Neural progenitor cell (in vitro differentiated cells): ENCODE measurements at regions not wholly inside any gene's neighbourhood (a gene's known extent, or its start where the extent isn't known, plus 50 kb on each side); places are given as distances from the start of the nearest gene placed in this dataset.

ENCODE experiments used
- DNase-seq: peaks from one replicate; pipeline ENCODE4 v3.0.0-alpha.2; 2016; ENCODE audit warnings: low spot score
- H2AFZ ChIP-seq: fragments of 200-600 bp; sonication (generic); replicated peaks from 2 replicates; pipeline ENCODE4 v1.6.1; 2016; ENCODE audit warnings: antibody characterized with exemption
- H3F3A ChIP-seq: fragments of 200-600 bp; sonication (generic); 2 replicates; pipeline ENCODE4 v1.6.1; 2016; ENCODE audit warnings: antibody characterized with exemption, low read depth
- H3K27ac ChIP-seq: fragments of 200-600 bp; sonication (generic); 2 replicates; pipeline ENCODE4 v1.5.1; 2016; ENCODE audit warnings: mild to moderate bottlenecking
- H3K27me3 ChIP-seq: fragments of 200-600 bp; sonication (generic); 2 replicates; pipeline ENCODE4 v1.6.1; 2016; ENCODE audit warnings: mild to moderate bottlenecking, moderate library complexity
- H3K36me3 ChIP-seq: fragments of 200-600 bp; sonication (generic); 2 replicates; pipeline ENCODE4 v1.5.1; 2016
- H3K4me1 ChIP-seq: fragments of 200-600 bp; sonication (generic); 2 replicates; pipeline ENCODE4 v1.6.1; 2016; ENCODE audit warnings: mixed run types
- H3K4me2 ChIP-seq: fragments of 200-600 bp; sonication (generic); 2 replicates; pipeline ENCODE4 v1.6.1; 2016
- H3K4me3 ChIP-seq: fragments of 200-600 bp; sonication (generic); 2 replicates; pipeline ENCODE4 v1.5.1; 2016
- H3K79me2 ChIP-seq: fragments of 200-600 bp; sonication (generic); 2 replicates; pipeline ENCODE4 v1.6.1; 2016; ENCODE audit warnings: low read depth
- H3K9ac ChIP-seq: fragments of 200-600 bp; sonication (generic); 2 replicates; pipeline ENCODE4 v1.6.1; 2016
- H3K9me3 ChIP-seq: fragments of 200-600 bp; sonication (generic); 2 replicates; pipeline ENCODE4 v1.5.1; 2016; ENCODE audit warnings: low read depth
- H4K20me1 ChIP-seq: fragments of 200-600 bp; sonication (generic); 2 replicates; pipeline ENCODE4 v1.6.1; 2016; ENCODE audit warnings: low read depth
- H3K27ac Mint-ChIP-seq: 3 replicates; pipeline ENCODE4 v1.8.0; 2021; ENCODE audit warnings: mixed read lengths
- H3K27me3 Mint-ChIP-seq: 2 replicates; pipeline ENCODE4 v1.8.0; 2022; ENCODE audit warnings: low read depth, mild to moderate bottlenecking, inconsistent platforms, moderate library complexity, mixed read lengths; ENCODE audit not compliant: insufficient read depth
- H3K36me3 Mint-ChIP-seq: 3 replicates; pipeline ENCODE4 v1.8.0; 2021; ENCODE audit warnings: mixed read lengths
- H3K4me1 Mint-ChIP-seq: 3 replicates; pipeline ENCODE4 v1.8.0; 2021; ENCODE audit warnings: mixed read lengths
- H3K4me3 Mint-ChIP-seq: 3 replicates; pipeline ENCODE4 v1.8.0; 2021; ENCODE audit warnings: mild to moderate bottlenecking, moderate library complexity, mixed read lengths
- H3K9me3 Mint-ChIP-seq: 3 replicates; pipeline ENCODE4 v1.8.0; 2020; ENCODE audit warnings: mixed read lengths
- EZH2 ChIP-seq: fragments of 200-600 bp; sonication (generic); IDR thresholded peaks from 2 replicates; pipeline ENCODE4 v1.6.1; 2017; ENCODE audit warnings: antibody characterized with exemption, mild to moderate bottlenecking, moderate library complexity
- EZH2phosphoT487 ChIP-seq: fragments of 200-600 bp; sonication (generic); IDR thresholded peaks from 2 replicates; pipeline ENCODE4 v1.6.1; 2017; ENCODE audit warnings: antibody characterized with exemption
- TF ChIP-seq, protein P1 (sequence below): fragments of 200-600 bp; sonication (generic); IDR thresholded peaks from 2 replicates; pipeline ENCODE4 v1.5.1; 2017; ENCODE audit warnings: antibody characterized with exemption, mild to moderate bottlenecking

DNA sequence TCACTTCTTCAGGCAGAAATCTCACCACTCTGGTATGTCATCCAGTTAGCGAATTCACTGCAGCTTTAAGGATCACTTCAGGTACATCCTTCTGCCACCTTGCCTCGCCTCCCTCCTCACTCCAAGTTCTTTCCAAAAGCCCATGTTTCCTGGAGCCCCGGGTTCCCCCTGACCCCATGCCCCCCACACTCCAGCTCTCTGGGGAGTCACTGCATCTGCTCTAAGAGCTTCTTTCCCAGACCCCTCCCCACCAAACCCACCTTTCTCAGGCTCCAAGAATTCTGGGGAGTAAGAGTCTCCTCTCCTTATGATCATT is 969.5 kb upstream of the ZNF722 start:
- DNase-seq: no peak
- Histone ChIP-seq H3K4me1 (no peaks in the 10 kb centered on the region), H3K36me3 (no peaks in the 10 kb centered on the region), H3K27me3 (no peaks in the 10 kb centered on the region), H4K20me1 (no peaks in the 10 kb centered on the region), H3K79me2 (no peaks in the 10 kb centered on the region), H3F3A (no peaks in the 10 kb centered on the region), H3K9ac (no peak overlapping the region), H2AFZ (no peak overlapping the region), H3K4me3 (no peak overlapping the region), H3K9me3 (peaks cover 76% of the 10 kb centered on the region), H3K4me2 (no peak overlapping the region), H3K27ac (no peak overlapping the region)
- H3K9me3 Mint-ChIP-seq: peaks cover 66% of the 10 kb centered on the region
- no peak overlapping the region for H3K4me3 Mint-ChIP-seq
- TF ChIP-seq, protein P1, sequence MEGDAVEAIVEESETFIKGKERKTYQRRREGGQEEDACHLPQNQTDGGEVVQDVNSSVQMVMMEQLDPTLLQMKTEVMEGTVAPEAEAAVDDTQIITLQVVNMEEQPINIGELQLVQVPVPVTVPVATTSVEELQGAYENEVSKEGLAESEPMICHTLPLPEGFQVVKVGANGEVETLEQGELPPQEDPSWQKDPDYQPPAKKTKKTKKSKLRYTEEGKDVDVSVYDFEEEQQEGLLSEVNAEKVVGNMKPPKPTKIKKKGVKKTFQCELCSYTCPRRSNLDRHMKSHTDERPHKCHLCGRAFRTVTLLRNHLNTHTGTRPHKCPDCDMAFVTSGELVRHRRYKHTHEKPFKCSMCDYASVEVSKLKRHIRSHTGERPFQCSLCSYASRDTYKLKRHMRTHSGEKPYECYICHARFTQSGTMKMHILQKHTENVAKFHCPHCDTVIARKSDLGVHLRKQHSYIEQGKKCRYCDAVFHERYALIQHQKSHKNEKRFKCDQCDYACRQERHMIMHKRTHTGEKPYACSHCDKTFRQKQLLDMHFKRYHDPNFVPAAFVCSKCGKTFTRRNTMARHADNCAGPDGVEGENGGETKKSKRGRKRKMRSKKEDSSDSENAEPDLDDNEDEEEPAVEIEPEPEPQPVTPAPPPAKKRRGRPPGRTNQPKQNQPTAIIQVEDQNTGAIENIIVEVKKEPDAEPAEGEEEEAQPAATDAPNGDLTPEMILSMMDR: no peak
- no peak for TF ChIP-seq EZH2
- TF ChIP-seq EZH2phosphoT487: no peak
- H3K4me1 Mint-ChIP-seq: no peaks in the 10 kb centered on the region
- peaks cover 9% of the 10 kb centered on the region for H3K27me3 Mint-ChIP-seq
- peaks cover 2% of the 10 kb centered on the region for H3K36me3 Mint-ChIP-seq
- no peak overlapping the region for H3K27ac Mint-ChIP-seq

DNA sequence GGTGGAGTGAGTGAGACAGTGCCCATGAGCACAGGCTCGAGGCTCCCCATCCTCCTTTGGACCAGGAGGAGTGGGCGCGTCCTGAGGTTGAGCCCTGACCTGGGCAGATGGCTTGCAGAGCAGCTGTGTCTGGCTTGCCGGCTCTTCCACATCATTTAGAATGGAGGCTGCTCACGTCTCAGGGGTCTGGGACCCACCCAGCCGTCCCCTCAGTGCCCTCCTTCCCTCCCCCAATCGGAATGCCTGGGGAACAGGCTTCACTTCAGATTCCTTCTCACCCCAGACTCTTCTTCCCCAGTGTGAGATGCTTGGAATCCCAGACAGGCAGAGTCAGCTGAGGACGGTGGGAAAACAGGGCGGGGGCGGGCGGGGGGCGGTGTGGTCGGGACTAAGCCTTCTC is 968.6 kb upstream of the ZNF722 start:
- H3K27me3 Mint-ChIP-seq: peaks cover 9% of the 10 kb centered on the region
- Histone ChIP-seq H3F3A (no peaks in the 10 kb centered on the region), H3K9ac (no peak overlapping the region), H2AFZ (no peak overlapping the region), H3K36me3 (no peaks in the 10 kb centered on the region), H3K4me1 (no peaks in the 10 kb centered on the region), H3K27me3 (no peaks in the 10 kb centered on the region), H3K27ac (no peak overlapping the region), H3K4me3 (no peak overlapping the region), H4K20me1 (no peaks in the 10 kb centered on the region), H3K9me3 (peaks cover 75% of the 10 kb centered on the region), H3K4me2 (no peak overlapping the region), H3K79me2 (no peaks in the 10 kb centered on the region)
- peaks cover 70% of the 10 kb centered on the region for H3K9me3 Mint-ChIP-seq
- TF ChIP-seq, protein P1: no peak
- TF ChIP-seq EZH2: no peak
- no peak for TF ChIP-seq EZH2phosphoT487
- no peak overlapping the region for H3K4me3 Mint-ChIP-seq
- no peak overlapping the region for H3K27ac Mint-ChIP-seq
- H3K36me3 Mint-ChIP-seq: peaks cover 2% of the 10 kb centered on the region
- DNase-seq: no peak
- no peaks in the 10 kb centered on the region for H3K4me1 Mint-ChIP-seq

DNA sequence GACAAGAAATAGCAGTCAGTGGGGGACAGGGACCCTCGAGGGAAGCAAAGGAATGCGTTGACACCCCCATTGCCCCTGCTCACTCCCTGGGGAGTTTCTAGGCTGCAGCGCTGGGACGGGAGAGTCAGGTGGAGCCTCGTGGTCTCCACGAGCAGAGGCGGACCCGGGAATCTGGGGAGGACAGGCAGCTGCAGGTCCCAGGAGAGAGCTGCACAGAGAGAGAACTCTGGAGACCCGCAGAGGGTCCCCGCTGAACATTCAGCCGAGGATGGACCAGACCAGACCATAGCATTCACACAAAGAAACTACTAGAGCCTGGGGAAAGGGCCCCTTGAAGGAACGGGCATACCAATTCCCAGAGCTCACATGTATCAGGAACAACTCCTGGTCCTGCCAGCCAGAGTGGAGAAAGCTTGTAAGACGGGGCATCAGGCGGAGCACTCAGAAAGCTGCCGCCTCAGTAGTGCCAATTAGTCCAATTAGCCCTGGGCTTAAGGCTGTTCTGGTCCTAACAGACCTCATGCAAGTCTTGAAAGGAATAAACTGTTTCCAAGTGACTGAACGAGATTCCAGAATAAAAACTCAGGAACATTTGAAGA is 966.7 kb upstream of the ZNF722 start:
- H3K4me2 ChIP-seq: no peak overlapping the region
- Mint-ChIP-seq H3K27me3 (peaks cover 9% of the 10 kb centered on the region), H3K36me3 (peaks cover 4% of the 10 kb centered on the region), H3K9me3 (peaks cover 83% of the 10 kb centered on the region), H3K4me3 (no peak overlapping the region), H3K4me1 (no peaks in the 10 kb centered on the region), H3K27ac (no peak overlapping the region)
- no peak for DNase-seq
- no peak overlapping the region for H3K27ac ChIP-seq
- H3K79me2 ChIP-seq: no peaks in the 10 kb centered on the region
- no peak overlapping the region for H3K4me3 ChIP-seq
- H3K27me3 ChIP-seq: no peaks in the 10 kb centered on the region
- H4K20me1 ChIP-seq: no peaks in the 10 kb centered on the region
- H2AFZ ChIP-seq: no peak overlapping the region
- peaks cover 71% of the 10 kb centered on the region for H3K9me3 ChIP-seq
- no peaks in the 10 kb centered on the region for H3K36me3 ChIP-seq
- H3F3A ChIP-seq: no peaks in the 10 kb centered on the region
- TF ChIP-seq, protein P1: no peak
- TF ChIP-seq EZH2: no peak
- TF ChIP-seq EZH2phosphoT487: no peak
- no peak overlapping the region for H3K9ac ChIP-seq
- H3K4me1 ChIP-seq: no peaks in the 10 kb centered on the region
